ENCODE measurements at regions not wholly inside any gene's neighbourhood (a gene's known extent, or its start where the extent isn't known, plus 50 kb on each side); places are given as distances from the start of the nearest gene placed in this dataset.

GRCh38 chr16:86404678-86405077, 105.6 kb upstream of the FOXF1 start:
- no peak for TF ChIP-seq USF1 (IDR thresholded peaks at IDR 0.05)

GRCh38 chr16:86405319-86405718, 105.0 kb upstream of the FOXF1 start:
- TF ChIP-seq TEAD4 (IDR thresholded peaks at IDR 0.05) (no peak), USF1 (IDR thresholded peaks at IDR 0.05) (no peak), CEBPB (IDR thresholded peaks at IDR 0.05) (no peak), TCF12 (IDR thresholded peaks at IDR 0.05; ENCODE audit: low read depth) (no peak), EP300 (IDR thresholded peaks at IDR 0.05; ENCODE audit: borderline replicate concordance) (no peak), RAD21 (IDR thresholded peaks at IDR 0.05; ENCODE audit: low read depth) (no peak), CREB1 (IDR thresholded peaks at IDR 0.05; ENCODE audit: low read depth) (no peak), REST (IDR thresholded peaks at IDR 0.05; ENCODE audit: low read depth) (no peak), MAX (IDR thresholded peaks at IDR 0.05) (no peak), NFIC (IDR thresholded peaks at IDR 0.05) (no peak), FOXM1 (IDR thresholded peaks at IDR 0.05; ENCODE audit: borderline replicate concordance, low read depth) (no peak), YY1 (IDR thresholded peaks at IDR 0.05; ENCODE audit: low read depth) (no peak), TAF1 (IDR thresholded peaks at IDR 0.05; ENCODE audit: low read depth) (no peak), EGR1 (IDR thresholded peaks at IDR 0.05) (no peak), ZBTB7A (IDR thresholded peaks at IDR 0.05; ENCODE audit: low read depth) (no peak)

- TF ChIP-seq CREB1 (IDR thresholded peaks at IDR 0.05; ENCODE audit: low read depth) (no peak), RAD21 (IDR thresholded peaks at IDR 0.05; ENCODE audit: low read depth) (no peak), FOXM1 (IDR thresholded peaks at IDR 0.05; ENCODE audit: borderline replicate concordance, low read depth) (no peak), ZBTB7A (IDR thresholded peaks at IDR 0.05; ENCODE audit: low read depth) (no peak), CEBPB (IDR thresholded peaks at IDR 0.05) (no peak), MAX (IDR thresholded peaks at IDR 0.05) (no peak), TAF1 (IDR thresholded peaks at IDR 0.05; ENCODE audit: low read depth) (no peak), NFIC (IDR thresholded peaks at IDR 0.05) (no peak), TCF12 (IDR thresholded peaks at IDR 0.05; ENCODE audit: low read depth) (no peak), EGR1 (IDR thresholded peaks at IDR 0.05) (no peak), TEAD4 (IDR thresholded peaks at IDR 0.05) (no peak), YY1 (IDR thresholded peaks at IDR 0.05; ENCODE audit: low read depth) (no peak), REST (IDR thresholded peaks at IDR 0.05; ENCODE audit: low read depth) (no peak), USF1 (IDR thresholded peaks at IDR 0.05) (no peak), EP300 (IDR thresholded peaks at IDR 0.05; ENCODE audit: borderline replicate concordance) (no peak)
Observed at GRCh38 chr16:86406056-86406455, 104.3 kb upstream of the FOXF1 start.

- TF ChIP-seq CREB1 (IDR thresholded peaks at IDR 0.05; ENCODE audit: low read depth) (no peak), ZBTB7A (IDR thresholded peaks at IDR 0.05; ENCODE audit: low read depth) (no peak), REST (IDR thresholded peaks at IDR 0.05; ENCODE audit: low read depth) (no peak), CEBPB (IDR thresholded peaks at IDR 0.05) (no peak), YY1 (IDR thresholded peaks at IDR 0.05; ENCODE audit: low read depth) (no peak), EP300 (IDR thresholded peaks at IDR 0.05; ENCODE audit: borderline replicate concordance) (no peak), USF1 (IDR thresholded peaks at IDR 0.05) (no peak), TCF12 (IDR thresholded peaks at IDR 0.05; ENCODE audit: low read depth) (no peak), TEAD4 (IDR thresholded peaks at IDR 0.05) (no peak), RAD21 (IDR thresholded peaks at IDR 0.05; ENCODE audit: low read depth) (no peak), MAX (IDR thresholded peaks at IDR 0.05) (no peak), NFIC (IDR thresholded peaks at IDR 0.05) (no peak), FOXM1 (IDR thresholded peaks at IDR 0.05; ENCODE audit: borderline replicate concordance, low read depth) (no peak), TAF1 (IDR thresholded peaks at IDR 0.05; ENCODE audit: low read depth) (no peak), EGR1 (IDR thresholded peaks at IDR 0.05) (no peak)
Observed at GRCh38 chr16:86408685-86409084, 101.6 kb upstream of the FOXF1 start.

Measured in Ishikawa (cell line).